ENCODE measurements at regions not wholly inside any gene's neighbourhood (a gene's known extent, or its start where the extent isn't known, plus 50 kb on each side); places are given as distances from the start of the nearest gene placed in this dataset.
"Not testable (repeated sequence)": the region's sequence is repeated elsewhere in the genome, so short reads cannot be mapped to it uniquely, and the experiment has no call there.

GRCh38 chr4:184280137-184280536 is 62.5 kb upstream of the ENPP6 start:
- H3K4me1 ChIP-seq (ENCODE audit: control insufficient read depth in 1 of 2, insufficient read depth in 2 of 2, low read length in 2 of 2), result no peaks in the 10 kb centered on the region

GRCh38 chr4:184279496-184280061 is 61.9 kb upstream of the ENPP6 start:
- no peak for DNase-seq
- Histone ChIP-seq H3K14ac (ENCODE audit: low read length) (no peak overlapping the region), H2AFZ (ENCODE audit: insufficient read depth, low read length, poor library complexity) (no peak overlapping the region), H3K4ac (ENCODE audit: low read depth, low read length) (no peak overlapping the region), H3K36me3 (ENCODE audit: control insufficient read depth in 1 of 2, insufficient read depth in 2 of 2, low read length in 2 of 2) (no peaks in the 10 kb centered on the region), H2BK12ac (ENCODE audit: low read length) (no peak overlapping the region), H3K9ac (ENCODE audit: low read length) (no peak overlapping the region), H3K23ac (ENCODE audit: low read length) (no peak overlapping the region), H3K79me2 (ENCODE audit: control insufficient read depth, insufficient read depth, low read length, poor library complexity) (no peaks in the 10 kb centered on the region), H3K4me3 (ENCODE audit: low read depth, low read length) (no peak overlapping the region), H3K4me1 (ENCODE audit: control insufficient read depth in 1 of 2, insufficient read depth in 2 of 2, low read length in 2 of 2) (peaks cover under 1% of the 10 kb centered on the region in 2 experiments), H2AK5ac (ENCODE audit: low read length) (no peak overlapping the region), H3K27ac (ENCODE audit: low read depth, low read length) (no peak overlapping the region), H4K8ac (ENCODE audit: low read depth, low read length) (no peak overlapping the region), H3K4me2 (ENCODE audit: low read length) (no peak overlapping the region), H3K9me3 (ENCODE audit: insufficient read depth, low read depth, low read length) (peaks cover 5% of the 10 kb centered on the region), H3K27me3 (ENCODE audit: insufficient read depth, low read length) (no peaks in the 10 kb centered on the region), H4K91ac (ENCODE audit: low read depth, low read length) (no peak overlapping the region), H3K79me1 (ENCODE audit: low read length) (no peaks in the 10 kb centered on the region), H2BK5ac (ENCODE audit: low read depth, low read length, poor library complexity) (no peak overlapping the region), H2BK120ac (ENCODE audit: insufficient read depth, low read length, poor library complexity) (no peak overlapping the region), H3K18ac (ENCODE audit: low read length) (no peak overlapping the region), H4K12ac (ENCODE audit: low read depth, low read length) (no peak overlapping the region)
- WGBS (ENCODE audit: extremely low coverage, insufficient coverage, insufficient read length), result no CpG with 5 or more reads among the region's 7 CpGs

More at GRCh38 chr4:184280137-184280536, 62.5 kb upstream of the ENPP6 start:
- Histone ChIP-seq H3K79me1 (ENCODE audit: low read length) (no peaks in the 10 kb centered on the region), H4K12ac (ENCODE audit: low read depth, low read length) (no peak overlapping the region), H3K14ac (ENCODE audit: low read length) (no peak overlapping the region), H3K4me2 (ENCODE audit: low read length) (no peak overlapping the region), H4K91ac (ENCODE audit: low read depth, low read length) (no peak overlapping the region), H4K8ac (ENCODE audit: low read depth, low read length) (no peak overlapping the region), H3K4ac (ENCODE audit: low read depth, low read length) (no peak overlapping the region), H2BK5ac (ENCODE audit: low read depth, low read length, poor library complexity) (no peak overlapping the region), H2AK5ac (ENCODE audit: low read length) (no peak overlapping the region), H3K79me2 (ENCODE audit: control insufficient read depth, insufficient read depth, low read length, poor library complexity) (no peaks in the 10 kb centered on the region), H3K27me3 (ENCODE audit: insufficient read depth, low read length) (no peaks in the 10 kb centered on the region), H3K9ac (ENCODE audit: low read length) (no peak overlapping the region), H2BK120ac (ENCODE audit: insufficient read depth, low read length, poor library complexity) (no peak overlapping the region), H3K36me3 (ENCODE audit: control insufficient read depth in 1 of 2, insufficient read depth in 2 of 2, low read length in 2 of 2) (no peaks in the 10 kb centered on the region), H2BK12ac (ENCODE audit: low read length) (no peak overlapping the region), H2AFZ (ENCODE audit: insufficient read depth, low read length, poor library complexity) (no peak overlapping the region), H3K27ac (ENCODE audit: low read depth, low read length) (no peak overlapping the region), H3K23ac (ENCODE audit: low read length) (no peak overlapping the region), H3K18ac (ENCODE audit: low read length) (no peak overlapping the region), H3K4me3 (ENCODE audit: low read depth, low read length) (no peak overlapping the region), H3K9me3 (ENCODE audit: insufficient read depth, low read depth, low read length) (peaks cover 5% of the 10 kb centered on the region)
- WGBS (ENCODE audit: extremely low coverage, insufficient coverage, insufficient read length), result no CpG with 5 or more reads among the region's 4 CpGs
- DNase-seq, result no peak

- H3K23ac ChIP-seq (ENCODE audit: low read length); H3K27ac ChIP-seq (ENCODE audit: low read depth, low read length); H3K79me1 ChIP-seq (ENCODE audit: low read length); H3K4me2 ChIP-seq (ENCODE audit: low read length); H2AK5ac ChIP-seq (ENCODE audit: low read length); H3K36me3 ChIP-seq (ENCODE audit: control insufficient read depth in 1 of 2, insufficient read depth in 2 of 2, low read length in 2 of 2); H3K4me1 ChIP-seq (ENCODE audit: control insufficient read depth in 1 of 2, insufficient read depth in 2 of 2, low read length in 2 of 2); H3K27me3 ChIP-seq (ENCODE audit: insufficient read depth, low read length); H3K14ac ChIP-seq (ENCODE audit: low read length); H3K79me2 ChIP-seq (ENCODE audit: control insufficient read depth, insufficient read depth, low read length, poor library complexity); H3K9ac ChIP-seq (ENCODE audit: low read length); H2BK12ac ChIP-seq (ENCODE audit: low read length); H2BK5ac ChIP-seq (ENCODE audit: low read depth, low read length, poor library complexity); H3K4ac ChIP-seq (ENCODE audit: low read depth, low read length); H2BK120ac ChIP-seq (ENCODE audit: insufficient read depth, low read length, poor library complexity); H2AFZ ChIP-seq (ENCODE audit: insufficient read depth, low read length, poor library complexity); H4K8ac ChIP-seq (ENCODE audit: low read depth, low read length); H3K9me3 ChIP-seq (ENCODE audit: insufficient read depth, low read depth, low read length); DNase-seq; H4K91ac ChIP-seq (ENCODE audit: low read depth, low read length); H4K12ac ChIP-seq (ENCODE audit: low read depth, low read length); H3K18ac ChIP-seq (ENCODE audit: low read length); H3K4me3 ChIP-seq (ENCODE audit: low read depth, low read length): not testable (repeated sequence)
These were observed 60.1 kb upstream of the ENPP6 start for GRCh38 chr4:184277769-184278168.

GRCh38 chr4:184277010-184277409 is 59.3 kb upstream of the ENPP6 start:
- H3K4me1 ChIP-seq (ENCODE audit: control insufficient read depth in 1 of 2, insufficient read depth in 2 of 2, low read length in 2 of 2); H3K4me2 ChIP-seq (ENCODE audit: low read length); H3K79me2 ChIP-seq (ENCODE audit: control insufficient read depth, insufficient read depth, low read length, poor library complexity); H2BK5ac ChIP-seq (ENCODE audit: low read depth, low read length, poor library complexity); H3K9me3 ChIP-seq (ENCODE audit: insufficient read depth, low read depth, low read length); H3K14ac ChIP-seq (ENCODE audit: low read length); H3K79me1 ChIP-seq (ENCODE audit: low read length); H3K36me3 ChIP-seq (ENCODE audit: control insufficient read depth in 1 of 2, insufficient read depth in 2 of 2, low read length in 2 of 2); H3K18ac ChIP-seq (ENCODE audit: low read length); H3K23ac ChIP-seq (ENCODE audit: low read length); H3K4ac ChIP-seq (ENCODE audit: low read depth, low read length); H2BK120ac ChIP-seq (ENCODE audit: insufficient read depth, low read length, poor library complexity); H2AK5ac ChIP-seq (ENCODE audit: low read length); H4K12ac ChIP-seq (ENCODE audit: low read depth, low read length); H2AFZ ChIP-seq (ENCODE audit: insufficient read depth, low read length, poor library complexity); H3K27ac ChIP-seq (ENCODE audit: low read depth, low read length); DNase-seq; H3K4me3 ChIP-seq (ENCODE audit: low read depth, low read length); H4K91ac ChIP-seq (ENCODE audit: low read depth, low read length); H3K27me3 ChIP-seq (ENCODE audit: insufficient read depth, low read length); H4K8ac ChIP-seq (ENCODE audit: low read depth, low read length); H2BK12ac ChIP-seq (ENCODE audit: low read length); H3K9ac ChIP-seq (ENCODE audit: low read length): not testable (repeated sequence)
- no CpG with 5 or more reads among the region's 3 CpGs for WGBS (ENCODE audit: extremely low coverage, insufficient coverage, insufficient read length)

All from trophoblast cell (in vitro differentiated cells and primary cell).